Fibroblast of the aortic adventitia (primary cell): ENCODE measurements at regions not wholly inside any gene's neighbourhood (a gene's known extent, or its start where the extent isn't known, plus 50 kb on each side); places are given as distances from the start of the nearest gene placed in this dataset.

Experiments used
- DNase-seq: peaks from one replicate; pipeline ENCODE4 v3.0.0-alpha.2; 2010; ENCODE audit warnings: low read depth
- H3K4me3 ChIP-seq: 2 replicates; pipeline ENCODE4 v1.5.1; 2011; ENCODE audit warnings: low read depth, mild to moderate bottlenecking, control low read depth, low read length, moderate library complexity
- TF ChIP-seq, protein P1 (sequence below): IDR thresholded peaks from 2 replicates; pipeline ENCODE4 v1.5.1; 2011; ENCODE audit warnings: mild to moderate bottlenecking, low read length, control low read depth, inconsistent platforms; ENCODE audit not compliant: insufficient read depth

DNA sequence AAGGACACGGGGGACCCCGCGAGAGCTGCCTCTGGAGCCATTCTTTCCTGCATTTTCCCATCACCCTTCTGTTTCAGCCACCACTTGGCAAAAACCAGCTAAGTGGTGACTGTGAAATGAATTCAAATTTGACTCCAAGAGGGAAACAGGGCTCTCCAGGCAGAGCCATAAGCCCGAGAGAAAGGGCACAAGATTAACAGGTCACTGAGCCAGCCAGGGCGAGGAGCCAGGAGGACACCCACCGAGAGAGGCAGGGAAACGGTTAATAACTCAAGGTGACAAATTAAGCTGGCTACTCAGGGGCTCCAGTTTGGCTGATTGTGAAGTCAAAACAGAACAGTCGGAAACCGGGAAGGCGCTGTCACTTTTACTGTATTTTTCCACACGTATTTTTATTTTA is 67.8 kb upstream of the SOX9 start:
- DNase-seq, result no peak
- TF ChIP-seq, protein P1, sequence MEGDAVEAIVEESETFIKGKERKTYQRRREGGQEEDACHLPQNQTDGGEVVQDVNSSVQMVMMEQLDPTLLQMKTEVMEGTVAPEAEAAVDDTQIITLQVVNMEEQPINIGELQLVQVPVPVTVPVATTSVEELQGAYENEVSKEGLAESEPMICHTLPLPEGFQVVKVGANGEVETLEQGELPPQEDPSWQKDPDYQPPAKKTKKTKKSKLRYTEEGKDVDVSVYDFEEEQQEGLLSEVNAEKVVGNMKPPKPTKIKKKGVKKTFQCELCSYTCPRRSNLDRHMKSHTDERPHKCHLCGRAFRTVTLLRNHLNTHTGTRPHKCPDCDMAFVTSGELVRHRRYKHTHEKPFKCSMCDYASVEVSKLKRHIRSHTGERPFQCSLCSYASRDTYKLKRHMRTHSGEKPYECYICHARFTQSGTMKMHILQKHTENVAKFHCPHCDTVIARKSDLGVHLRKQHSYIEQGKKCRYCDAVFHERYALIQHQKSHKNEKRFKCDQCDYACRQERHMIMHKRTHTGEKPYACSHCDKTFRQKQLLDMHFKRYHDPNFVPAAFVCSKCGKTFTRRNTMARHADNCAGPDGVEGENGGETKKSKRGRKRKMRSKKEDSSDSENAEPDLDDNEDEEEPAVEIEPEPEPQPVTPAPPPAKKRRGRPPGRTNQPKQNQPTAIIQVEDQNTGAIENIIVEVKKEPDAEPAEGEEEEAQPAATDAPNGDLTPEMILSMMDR, result no peak
- no peak overlapping the region for H3K4me3 ChIP-seq

DNA sequence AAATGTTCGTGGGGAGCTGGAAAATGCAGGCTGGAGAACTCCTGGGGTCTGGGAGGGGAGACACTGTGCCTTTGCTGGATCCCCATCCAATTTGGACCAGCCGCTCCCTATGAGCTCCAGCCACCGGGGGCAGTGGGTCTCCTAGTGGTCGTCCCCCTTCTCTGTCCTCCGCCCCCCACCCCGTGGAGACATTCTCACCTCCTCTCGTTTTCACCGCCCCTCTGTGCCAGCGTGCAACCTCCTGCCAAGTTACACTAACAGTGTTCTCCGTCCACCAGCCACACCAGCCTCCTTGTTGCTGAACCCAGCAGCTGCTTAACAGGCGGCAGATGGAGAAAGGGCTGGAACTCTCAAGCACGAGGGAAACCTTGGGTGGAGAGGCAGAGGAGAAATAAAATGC is 67.4 kb upstream of the SOX9 start:
- TF ChIP-seq, protein P1, result no peak
- H3K4me3 ChIP-seq, result no peak overlapping the region
- no peak for DNase-seq

DNA sequence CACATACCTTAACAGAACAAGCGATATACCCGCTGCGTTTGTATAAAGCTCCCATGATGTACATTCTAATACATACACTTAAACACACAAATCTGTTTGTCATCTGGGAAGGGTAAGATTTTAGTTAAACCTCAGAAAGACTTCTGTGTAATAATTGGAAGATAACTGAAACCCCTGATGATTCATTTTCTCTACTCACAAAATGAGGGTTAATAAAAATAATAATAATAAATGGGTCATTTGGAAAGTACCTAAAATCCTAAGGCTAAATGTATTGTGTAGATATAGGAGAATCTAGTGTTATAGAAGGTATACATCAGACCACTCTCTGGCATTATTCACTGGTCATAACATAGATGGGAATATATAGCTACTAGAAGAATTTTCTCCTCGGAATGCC is 64.7 kb upstream of the SOX9 start:
- no peak for DNase-seq
- H3K4me3 ChIP-seq, result no peak overlapping the region
- TF ChIP-seq, protein P1, result no peak

DNA sequence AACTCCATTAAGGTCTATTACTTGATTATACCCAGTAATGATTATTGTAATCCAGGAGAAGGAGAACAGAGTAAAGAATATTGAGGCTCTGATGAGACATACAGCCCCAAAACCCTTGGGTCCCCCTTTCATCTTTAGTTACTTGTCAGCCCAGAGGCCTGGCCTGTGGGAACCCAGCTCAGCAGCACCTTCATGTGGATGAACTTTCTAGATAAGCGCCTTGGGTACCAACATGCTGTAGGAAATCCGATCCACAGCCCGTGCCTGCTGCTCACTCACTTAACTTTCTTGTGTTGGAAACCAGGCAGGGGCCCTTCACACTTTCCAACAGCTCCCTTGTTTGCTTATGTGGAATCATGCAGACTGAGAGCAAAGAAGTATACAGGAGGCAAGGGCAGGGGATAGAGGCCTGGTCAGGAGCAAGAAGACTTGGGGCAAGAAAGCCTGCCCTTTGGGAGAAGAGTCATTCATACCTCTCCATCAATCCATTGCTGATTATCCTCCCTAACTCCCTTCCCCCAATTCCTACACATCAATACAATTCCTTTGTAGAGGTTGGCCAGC is 64.0 kb upstream of the SOX9 start:
- no peak overlapping the region for H3K4me3 ChIP-seq
- no peak for DNase-seq
- TF ChIP-seq, protein P1, result no peak

DNA sequence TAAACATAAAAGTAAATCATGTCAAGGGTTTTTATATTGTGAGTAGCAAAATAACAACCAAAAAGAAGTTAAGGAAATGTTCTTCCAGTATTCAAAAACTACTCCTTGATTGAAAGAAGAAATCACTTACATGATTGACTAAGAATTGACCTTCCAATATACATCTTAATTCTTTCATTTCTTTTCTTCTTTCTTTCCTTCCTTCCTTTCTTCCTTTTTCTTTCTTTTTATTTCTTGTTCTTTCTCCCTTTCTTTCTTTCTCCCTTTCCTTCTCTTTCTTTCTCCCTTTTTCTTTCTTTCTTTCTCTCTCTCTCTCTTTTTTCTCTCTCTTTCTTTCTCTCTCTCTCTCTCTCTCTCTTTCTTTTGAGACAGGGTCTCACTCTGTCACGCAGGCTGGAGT is 60.7 kb upstream of the SOX9 start:
- no peak overlapping the region for H3K4me3 ChIP-seq
- no peak for DNase-seq
- TF ChIP-seq, protein P1, result no peak

DNA sequence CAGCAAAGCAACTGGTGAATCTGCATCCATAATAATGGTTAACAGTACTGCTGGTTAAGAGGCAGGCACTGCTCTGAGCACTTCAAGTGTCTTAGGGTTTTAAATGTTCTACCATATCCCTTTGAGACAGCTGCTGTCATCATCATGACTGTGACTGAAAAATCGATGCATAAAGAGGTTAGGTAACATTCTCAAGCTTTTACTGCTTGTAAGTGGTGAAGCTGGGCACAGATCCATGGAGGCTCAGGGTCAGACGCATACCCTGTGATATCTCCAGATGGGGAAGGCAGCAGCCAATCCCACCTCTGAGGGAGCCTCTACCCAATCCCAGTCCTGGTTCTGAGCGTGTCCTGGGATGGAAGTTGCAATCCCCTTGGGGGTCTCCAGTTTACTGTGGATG is 57.6 kb upstream of the SOX9 start:
- no peak overlapping the region for H3K4me3 ChIP-seq
- no peak for DNase-seq
- TF ChIP-seq, protein P1, result no peak

DNA sequence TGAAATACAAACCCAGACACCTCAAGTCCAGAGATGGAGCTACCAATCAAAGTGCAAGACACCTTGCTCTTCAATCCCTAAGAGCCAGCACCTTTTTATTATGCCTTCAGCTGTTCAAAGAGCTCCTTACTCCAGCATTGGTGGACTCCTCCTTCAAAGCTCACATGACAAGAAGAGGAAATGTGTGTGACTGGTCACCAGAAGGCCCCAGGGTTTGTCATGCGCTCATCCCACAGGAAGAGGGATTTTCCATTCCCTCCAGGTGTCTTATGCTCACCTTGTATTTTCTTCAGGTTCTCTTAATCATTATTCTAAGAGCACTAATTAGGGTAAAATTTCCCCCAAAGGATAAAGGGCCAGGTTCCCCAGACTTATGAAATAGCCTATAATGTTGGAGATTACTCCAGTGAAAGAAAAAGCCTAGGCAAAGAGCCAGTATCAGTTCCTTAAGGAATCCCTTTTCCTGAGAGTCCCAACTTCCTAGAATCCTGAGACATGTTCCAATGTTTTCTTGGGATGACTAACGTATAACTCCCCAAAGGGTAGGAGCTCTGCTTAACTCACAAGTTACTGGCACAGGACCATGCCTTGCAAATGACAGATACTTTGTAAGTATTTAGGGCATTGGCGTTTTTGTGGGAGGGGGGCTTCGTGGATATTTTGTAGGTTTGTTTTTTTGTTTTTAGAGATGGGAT is 56.9 kb upstream of the SOX9 start:
- no peak overlapping the region for H3K4me3 ChIP-seq
- DNase-seq, result no peak
- TF ChIP-seq, protein P1, result no peak
